HEK293 (cell line): ENCODE measurements at regions not wholly inside any gene's neighbourhood (a gene's known extent, or its start where the extent isn't known, plus 50 kb on each side); places are given as distances from the start of the nearest gene placed in this dataset.

Experiments used
- KLF16 ChIP-seq: fragments of 450-650 bp; formaldehyde crosslinking; IDR thresholded peaks from 2 replicates; pipeline ENCODE4 v1.5.1; 2017; ENCODE audit warnings: missing biosample characterization, missing genetic modification characterization
- YY1 ChIP-seq: fragments of 450-650 bp; formaldehyde crosslinking; IDR thresholded peaks from 2 replicates; pipeline ENCODE4 v1.5.1; 2018; ENCODE audit warnings: missing biosample characterization, missing genetic modification characterization
- ZBTB8A ChIP-seq: fragments of 450-650 bp; formaldehyde crosslinking; IDR thresholded peaks from 2 replicates; pipeline ENCODE4 v1.5.1; 2016; ENCODE audit warnings: missing biosample characterization, missing genetic modification characterization
- ZNF132 ChIP-seq: fragments of 450-650 bp; formaldehyde crosslinking; IDR thresholded peaks from 2 replicates; pipeline ENCODE4 v1.5.1; 2017; ENCODE audit warnings: missing biosample characterization, missing genetic modification characterization, borderline replicate concordance
- ZNF2 ChIP-seq: fragments of 450-650 bp; formaldehyde crosslinking; IDR thresholded peaks from 2 replicates; pipeline ENCODE4 v1.5.1; 2016; ENCODE audit warnings: missing biosample characterization, missing genetic modification characterization
- ZNF324 ChIP-seq: fragments of 450-650 bp; formaldehyde crosslinking; IDR thresholded peaks from 2 replicates; pipeline ENCODE4 v1.5.1; 2016; ENCODE audit warnings: missing biosample characterization, missing genetic modification characterization
- ZNF585B ChIP-seq: fragments of 450-650 bp; formaldehyde crosslinking; IDR thresholded peaks from 2 replicates; pipeline ENCODE4 v1.5.1; 2016; ENCODE audit warnings: missing biosample characterization, missing genetic modification characterization
- ZNF677 ChIP-seq: fragments of 450-650 bp; IDR thresholded peaks from 2 replicates; pipeline ENCODE4 v1.5.0; 2018; ENCODE audit warnings: missing biosample characterization, mild to moderate bottlenecking, missing genetic modification characterization, moderate library complexity
- ZNF791 ChIP-seq: fragments of 450-650 bp; formaldehyde crosslinking; IDR thresholded peaks from 2 replicates; pipeline ENCODE4 v1.5.1; 2016; ENCODE audit warnings: missing biosample characterization, missing genetic modification characterization
- TF ChIP-seq, protein P1 (sequence below): fragments of 450-650 bp; formaldehyde crosslinking; IDR thresholded peaks from 2 replicates; pipeline ENCODE4 v1.5.1; 2017; ENCODE audit warnings: missing biosample characterization, missing genetic modification characterization
- TF ChIP-seq, protein P2 (sequence below): fragments of 450-650 bp; formaldehyde crosslinking; IDR thresholded peaks from 2 replicates; pipeline ENCODE4 v1.5.1; 2016; ENCODE audit warnings: missing biosample characterization, missing genetic modification characterization
- TF ChIP-seq, protein P3 (sequence below): fragments of 450-650 bp; formaldehyde crosslinking; IDR thresholded peaks from 2 replicates; pipeline ENCODE4 v1.5.1; 2016; ENCODE audit warnings: missing biosample characterization, missing genetic modification characterization, borderline replicate concordance
- TF ChIP-seq, protein P4 (sequence below): fragments of 450-650 bp; IDR thresholded peaks from 2 replicates; pipeline ENCODE4 v1.5.1; 2018; ENCODE audit warnings: missing biosample characterization, mild to moderate bottlenecking, missing genetic modification characterization
- TF ChIP-seq, protein P5 (sequence below): fragments of 450-650 bp; formaldehyde crosslinking; IDR thresholded peaks from 2 replicates; pipeline ENCODE4 v1.5.1; 2016; ENCODE audit warnings: missing biosample characterization, missing genetic modification characterization

DNA sequence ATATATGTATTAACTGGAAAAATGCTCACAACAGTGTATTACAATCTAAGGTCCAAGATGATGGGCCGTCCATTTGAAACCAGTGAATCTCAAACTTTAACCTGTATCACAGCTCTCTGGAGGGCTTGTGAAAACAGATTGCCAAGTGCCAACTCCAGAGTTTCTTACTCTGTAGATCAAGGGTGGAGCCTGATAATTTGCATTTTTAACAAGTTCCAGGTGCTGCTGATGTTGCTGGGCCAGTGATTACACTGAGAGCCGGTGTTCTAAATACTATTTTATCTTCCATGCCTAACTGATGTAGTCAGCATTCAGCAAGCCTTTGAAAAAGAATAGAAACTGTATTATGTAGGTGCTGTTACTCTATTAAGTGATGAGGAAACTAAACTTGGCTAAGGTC lies 269.9 kb upstream of the FERD3L start:
- TF ChIP-seq KLF16 (tag by site-specific recombination), result no peak
- no peak for TF ChIP-seq ZNF324 (tag by site-specific recombination)
- no peak for TF ChIP-seq ZNF585B
- TF ChIP-seq, protein P1, sequence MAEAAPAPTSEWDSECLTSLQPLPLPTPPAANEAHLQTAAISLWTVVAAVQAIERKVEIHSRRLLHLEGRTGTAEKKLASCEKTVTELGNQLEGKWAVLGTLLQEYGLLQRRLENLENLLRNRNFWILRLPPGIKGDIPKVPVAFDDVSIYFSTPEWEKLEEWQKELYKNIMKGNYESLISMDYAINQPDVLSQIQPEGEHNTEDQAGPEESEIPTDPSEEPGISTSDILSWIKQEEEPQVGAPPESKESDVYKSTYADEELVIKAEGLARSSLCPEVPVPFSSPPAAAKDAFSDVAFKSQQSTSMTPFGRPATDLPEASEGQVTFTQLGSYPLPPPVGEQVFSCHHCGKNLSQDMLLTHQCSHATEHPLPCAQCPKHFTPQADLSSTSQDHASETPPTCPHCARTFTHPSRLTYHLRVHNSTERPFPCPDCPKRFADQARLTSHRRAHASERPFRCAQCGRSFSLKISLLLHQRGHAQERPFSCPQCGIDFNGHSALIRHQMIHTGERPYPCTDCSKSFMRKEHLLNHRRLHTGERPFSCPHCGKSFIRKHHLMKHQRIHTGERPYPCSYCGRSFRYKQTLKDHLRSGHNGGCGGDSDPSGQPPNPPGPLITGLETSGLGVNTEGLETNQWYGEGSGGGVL (tag by site-specific recombination), result no peak
- TF ChIP-seq, protein P2, sequence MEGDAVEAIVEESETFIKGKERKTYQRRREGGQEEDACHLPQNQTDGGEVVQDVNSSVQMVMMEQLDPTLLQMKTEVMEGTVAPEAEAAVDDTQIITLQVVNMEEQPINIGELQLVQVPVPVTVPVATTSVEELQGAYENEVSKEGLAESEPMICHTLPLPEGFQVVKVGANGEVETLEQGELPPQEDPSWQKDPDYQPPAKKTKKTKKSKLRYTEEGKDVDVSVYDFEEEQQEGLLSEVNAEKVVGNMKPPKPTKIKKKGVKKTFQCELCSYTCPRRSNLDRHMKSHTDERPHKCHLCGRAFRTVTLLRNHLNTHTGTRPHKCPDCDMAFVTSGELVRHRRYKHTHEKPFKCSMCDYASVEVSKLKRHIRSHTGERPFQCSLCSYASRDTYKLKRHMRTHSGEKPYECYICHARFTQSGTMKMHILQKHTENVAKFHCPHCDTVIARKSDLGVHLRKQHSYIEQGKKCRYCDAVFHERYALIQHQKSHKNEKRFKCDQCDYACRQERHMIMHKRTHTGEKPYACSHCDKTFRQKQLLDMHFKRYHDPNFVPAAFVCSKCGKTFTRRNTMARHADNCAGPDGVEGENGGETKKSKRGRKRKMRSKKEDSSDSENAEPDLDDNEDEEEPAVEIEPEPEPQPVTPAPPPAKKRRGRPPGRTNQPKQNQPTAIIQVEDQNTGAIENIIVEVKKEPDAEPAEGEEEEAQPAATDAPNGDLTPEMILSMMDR (tag by site-specific recombination), result no peak
- no peak for TF ChIP-seq ZNF677 (tag by site-specific recombination)
- no peak for TF ChIP-seq ZNF132
- no peak for TF ChIP-seq ZNF791 (tag by site-specific recombination)
- TF ChIP-seq, protein P3, sequence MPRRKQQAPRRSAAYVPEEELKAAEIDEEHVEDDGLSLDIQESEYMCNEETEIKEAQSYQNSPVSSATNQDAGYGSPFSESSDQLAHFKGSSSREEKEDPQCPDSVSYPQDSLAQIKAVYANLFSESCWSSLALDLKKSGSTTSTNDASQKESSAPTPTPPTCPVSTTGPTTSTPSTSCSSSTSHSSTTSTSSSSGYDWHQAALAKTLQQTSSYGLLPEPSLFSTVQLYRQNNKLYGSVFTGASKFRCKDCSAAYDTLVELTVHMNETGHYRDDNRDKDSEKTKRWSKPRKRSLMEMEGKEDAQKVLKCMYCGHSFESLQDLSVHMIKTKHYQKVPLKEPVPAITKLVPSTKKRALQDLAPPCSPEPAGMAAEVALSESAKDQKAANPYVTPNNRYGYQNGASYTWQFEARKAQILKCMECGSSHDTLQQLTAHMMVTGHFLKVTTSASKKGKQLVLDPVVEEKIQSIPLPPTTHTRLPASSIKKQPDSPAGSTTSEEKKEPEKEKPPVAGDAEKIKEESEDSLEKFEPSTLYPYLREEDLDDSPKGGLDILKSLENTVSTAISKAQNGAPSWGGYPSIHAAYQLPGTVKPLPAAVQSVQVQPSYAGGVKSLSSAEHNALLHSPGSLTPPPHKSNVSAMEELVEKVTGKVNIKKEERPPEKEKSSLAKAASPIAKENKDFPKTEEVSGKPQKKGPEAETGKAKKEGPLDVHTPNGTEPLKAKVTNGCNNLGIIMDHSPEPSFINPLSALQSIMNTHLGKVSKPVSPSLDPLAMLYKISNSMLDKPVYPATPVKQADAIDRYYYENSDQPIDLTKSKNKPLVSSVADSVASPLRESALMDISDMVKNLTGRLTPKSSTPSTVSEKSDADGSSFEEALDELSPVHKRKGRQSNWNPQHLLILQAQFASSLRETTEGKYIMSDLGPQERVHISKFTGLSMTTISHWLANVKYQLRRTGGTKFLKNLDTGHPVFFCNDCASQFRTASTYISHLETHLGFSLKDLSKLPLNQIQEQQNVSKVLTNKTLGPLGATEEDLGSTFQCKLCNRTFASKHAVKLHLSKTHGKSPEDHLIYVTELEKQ (tag by site-specific recombination), result no peak
- TF ChIP-seq, protein P4, sequence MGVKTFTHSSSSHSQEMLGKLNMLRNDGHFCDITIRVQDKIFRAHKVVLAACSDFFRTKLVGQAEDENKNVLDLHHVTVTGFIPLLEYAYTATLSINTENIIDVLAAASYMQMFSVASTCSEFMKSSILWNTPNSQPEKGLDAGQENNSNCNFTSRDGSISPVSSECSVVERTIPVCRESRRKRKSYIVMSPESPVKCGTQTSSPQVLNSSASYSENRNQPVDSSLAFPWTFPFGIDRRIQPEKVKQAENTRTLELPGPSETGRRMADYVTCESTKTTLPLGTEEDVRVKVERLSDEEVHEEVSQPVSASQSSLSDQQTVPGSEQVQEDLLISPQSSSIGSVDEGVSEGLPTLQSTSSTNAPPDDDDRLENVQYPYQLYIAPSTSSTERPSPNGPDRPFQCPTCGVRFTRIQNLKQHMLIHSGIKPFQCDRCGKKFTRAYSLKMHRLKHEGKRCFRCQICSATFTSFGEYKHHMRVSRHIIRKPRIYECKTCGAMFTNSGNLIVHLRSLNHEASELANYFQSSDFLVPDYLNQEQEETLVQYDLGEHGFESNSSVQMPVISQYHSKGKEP (tag by site-specific recombination), result no peak
- TF ChIP-seq, protein P5, sequence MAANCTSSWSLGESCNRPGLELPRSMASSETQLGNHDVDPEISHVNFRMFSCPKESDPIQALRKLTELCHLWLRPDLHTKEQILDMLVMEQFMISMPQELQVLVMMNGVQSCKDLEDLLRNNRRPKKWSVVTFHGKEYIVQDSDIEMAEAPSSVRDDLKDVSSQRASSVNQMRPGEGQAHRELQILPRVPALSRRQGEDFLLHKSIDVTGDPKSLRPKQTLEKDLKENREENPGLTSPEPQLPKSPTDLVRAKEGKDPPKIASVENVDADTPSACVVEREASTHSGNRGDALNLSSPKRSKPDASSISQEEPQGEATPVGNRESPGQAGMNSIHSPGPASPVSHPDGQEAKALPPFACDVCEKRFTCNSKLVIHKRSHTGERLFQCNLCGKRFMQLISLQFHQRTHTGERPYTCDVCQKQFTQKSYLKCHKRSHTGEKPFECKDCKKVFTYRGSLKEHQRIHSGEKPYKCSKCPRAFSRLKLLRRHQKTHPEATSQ (tag by site-specific recombination), result no peak
- no peak for TF ChIP-seq ZNF2 (tag by site-specific recombination)
- TF ChIP-seq YY1 (tag by site-specific recombination), result no peak
- TF ChIP-seq ZBTB8A, result no peak
